Glutamatergic neuron (in vitro differentiated cells): ENCODE measurements at regions not wholly inside any gene's neighbourhood (a gene's known extent, or its start where the extent isn't known, plus 50 kb on each side); places are given as distances from the start of the nearest gene placed in this dataset.

Experiments used
- DNase-seq: peaks from one replicate; pipeline ENCODE4 v3.0.0; 2022
- H3K27ac Mint-ChIP-seq: one replicate; pipeline ENCODE4 v1.8.0; 2020; ENCODE audit warnings: mild to moderate bottlenecking, mixed read lengths, inconsistent platforms; ENCODE audit not compliant: unreplicated experiment
- H3K27me3 Mint-ChIP-seq: one replicate; pipeline ENCODE4 v1.8.0; 2020; ENCODE audit warnings: mild to moderate bottlenecking, moderate library complexity, mixed read lengths, inconsistent platforms; ENCODE audit not compliant: unreplicated experiment
- H3K36me3 Mint-ChIP-seq: one replicate; pipeline ENCODE4 v1.8.0; 2020; ENCODE audit warnings: mild to moderate bottlenecking, mixed read lengths, inconsistent platforms; ENCODE audit not compliant: unreplicated experiment
- H3K4me1 Mint-ChIP-seq: one replicate; pipeline ENCODE4 v1.8.0; 2020; ENCODE audit warnings: mild to moderate bottlenecking, low read depth, mixed read lengths, inconsistent platforms; ENCODE audit not compliant: unreplicated experiment
- H3K4me3 Mint-ChIP-seq: one replicate; pipeline ENCODE4 v1.8.0; 2020; ENCODE audit warnings: mild to moderate bottlenecking, mixed read lengths, inconsistent platforms; ENCODE audit not compliant: unreplicated experiment
- H3K9me3 Mint-ChIP-seq: one replicate; pipeline ENCODE4 v1.8.0; 2020; ENCODE audit warnings: mild to moderate bottlenecking, moderate library complexity, mixed read lengths, inconsistent platforms; ENCODE audit not compliant: unreplicated experiment
- TF ChIP-seq, protein P1 (sequence below): fragments of 200-600 bp; sonication (generic); IDR thresholded peaks from one replicate; pipeline ENCODE4 v1.5.0; 2021; ENCODE audit not compliant: partially characterized antibody, unreplicated experiment

DNA sequence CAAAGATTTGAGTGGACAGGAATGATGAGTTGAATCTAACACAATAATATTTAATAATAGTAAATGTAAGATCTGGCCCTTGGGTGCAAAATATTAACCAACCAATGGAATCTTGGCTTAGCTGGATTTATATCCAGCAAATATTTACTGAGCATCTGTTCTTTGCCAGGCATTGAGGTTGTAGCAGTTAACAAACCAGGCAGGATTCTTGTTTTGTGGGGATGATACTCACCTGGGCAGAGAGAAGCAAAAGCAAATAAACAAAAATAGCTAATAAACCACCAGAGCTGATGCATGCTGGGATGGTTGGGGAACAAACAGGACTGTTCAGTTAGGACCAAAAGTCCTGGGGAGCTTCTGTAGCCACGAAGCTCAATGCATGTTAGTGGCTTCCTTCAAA lies 84.1 kb upstream of the CDH13 start:
- TF ChIP-seq, protein P1, sequence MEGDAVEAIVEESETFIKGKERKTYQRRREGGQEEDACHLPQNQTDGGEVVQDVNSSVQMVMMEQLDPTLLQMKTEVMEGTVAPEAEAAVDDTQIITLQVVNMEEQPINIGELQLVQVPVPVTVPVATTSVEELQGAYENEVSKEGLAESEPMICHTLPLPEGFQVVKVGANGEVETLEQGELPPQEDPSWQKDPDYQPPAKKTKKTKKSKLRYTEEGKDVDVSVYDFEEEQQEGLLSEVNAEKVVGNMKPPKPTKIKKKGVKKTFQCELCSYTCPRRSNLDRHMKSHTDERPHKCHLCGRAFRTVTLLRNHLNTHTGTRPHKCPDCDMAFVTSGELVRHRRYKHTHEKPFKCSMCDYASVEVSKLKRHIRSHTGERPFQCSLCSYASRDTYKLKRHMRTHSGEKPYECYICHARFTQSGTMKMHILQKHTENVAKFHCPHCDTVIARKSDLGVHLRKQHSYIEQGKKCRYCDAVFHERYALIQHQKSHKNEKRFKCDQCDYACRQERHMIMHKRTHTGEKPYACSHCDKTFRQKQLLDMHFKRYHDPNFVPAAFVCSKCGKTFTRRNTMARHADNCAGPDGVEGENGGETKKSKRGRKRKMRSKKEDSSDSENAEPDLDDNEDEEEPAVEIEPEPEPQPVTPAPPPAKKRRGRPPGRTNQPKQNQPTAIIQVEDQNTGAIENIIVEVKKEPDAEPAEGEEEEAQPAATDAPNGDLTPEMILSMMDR = no peak
- Mint-ChIP-seq H3K9me3 (no peaks in the 10 kb centered on the region), H3K4me3 (no peak overlapping the region), H3K36me3 (no peaks in the 10 kb centered on the region), H3K27ac (no peak overlapping the region), H3K4me1 (no peaks in the 10 kb centered on the region), H3K27me3 (peaks cover 3% of the 10 kb centered on the region)
- no peak for DNase-seq

DNA sequence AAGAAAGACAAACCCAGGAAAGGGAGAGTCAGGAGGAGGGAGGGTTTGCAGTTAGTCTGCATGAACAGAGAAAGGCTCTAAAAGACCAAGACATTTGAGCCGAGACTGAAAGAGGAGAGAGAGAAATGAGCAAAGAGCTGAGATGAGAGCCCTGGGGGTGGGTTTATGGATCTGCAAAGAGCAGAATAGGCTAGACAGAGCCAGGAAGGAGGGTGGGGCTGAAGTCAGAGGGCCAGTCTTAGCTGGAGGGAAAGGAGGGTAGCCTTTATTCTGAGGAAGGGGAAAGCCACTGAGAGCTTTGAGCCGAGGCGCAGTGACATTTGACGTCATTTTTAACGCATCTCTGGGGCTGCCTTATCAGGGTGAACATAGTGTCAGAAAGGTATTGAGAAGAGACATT lies 85.7 kb upstream of the CDH13 start:
- Mint-ChIP-seq H3K27me3 (peaks cover 3% of the 10 kb centered on the region), H3K4me3 (no peak overlapping the region), H3K27ac (no peak overlapping the region), H3K36me3 (no peaks in the 10 kb centered on the region), H3K9me3 (no peaks in the 10 kb centered on the region), H3K4me1 (no peaks in the 10 kb centered on the region)
- TF ChIP-seq, protein P1 = no peak
- no peak for DNase-seq

DNA sequence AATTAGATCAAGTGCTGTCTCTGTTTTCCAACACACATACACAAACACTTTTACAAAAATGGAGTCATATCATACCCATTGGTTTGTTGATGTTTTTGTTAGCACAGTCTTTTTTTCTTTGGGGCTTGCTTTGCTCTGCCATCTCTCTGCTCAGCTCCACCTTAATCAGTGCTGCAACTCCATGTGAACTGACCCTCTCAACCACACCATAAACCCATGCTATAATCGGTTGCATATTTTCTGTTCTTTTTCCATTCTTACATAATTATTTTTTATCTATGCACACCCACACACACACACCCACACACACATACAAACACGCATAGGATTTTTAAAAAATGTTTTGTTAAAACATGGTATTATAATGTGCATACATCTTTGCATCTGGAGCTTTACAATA lies 91.0 kb upstream of the CDH13 start:
- TF ChIP-seq, protein P1 = no peak
- DNase-seq = no peak
- H3K27ac Mint-ChIP-seq = no peak overlapping the region
- H3K9me3 Mint-ChIP-seq = peaks cover 2% of the 10 kb centered on the region
- no peak overlapping the region for H3K4me3 Mint-ChIP-seq
- H3K27me3 Mint-ChIP-seq = no peaks in the 10 kb centered on the region
- no peaks in the 10 kb centered on the region for H3K4me1 Mint-ChIP-seq
- no peaks in the 10 kb centered on the region for H3K36me3 Mint-ChIP-seq

DNA sequence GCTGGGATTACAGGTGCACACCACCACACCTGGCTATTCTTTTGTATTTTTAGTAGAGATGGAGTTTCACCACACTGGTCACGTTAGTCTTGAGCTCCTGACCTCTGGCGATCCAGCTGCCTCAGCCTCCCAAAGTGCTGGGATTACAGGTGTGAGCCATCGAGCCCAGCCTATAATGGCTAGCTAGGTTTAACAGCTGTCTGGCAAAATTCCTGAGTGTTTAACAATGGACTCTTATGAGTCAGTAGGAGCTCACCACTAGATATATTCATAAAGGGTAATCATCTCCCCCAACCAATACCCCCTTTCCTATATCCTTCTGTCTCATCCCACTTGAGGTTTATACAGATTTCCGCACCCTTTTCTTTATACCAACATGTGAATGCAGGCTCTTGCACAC lies 91.5 kb upstream of the CDH13 start:
- DNase-seq = no peak
- TF ChIP-seq, protein P1 = no peak
- no peak overlapping the region for H3K4me3 Mint-ChIP-seq
- peaks cover 3% of the 10 kb centered on the region for H3K9me3 Mint-ChIP-seq
- no peaks in the 10 kb centered on the region for H3K27me3 Mint-ChIP-seq
- no peak overlapping the region for H3K27ac Mint-ChIP-seq
- no peaks in the 10 kb centered on the region for H3K36me3 Mint-ChIP-seq
- no peaks in the 10 kb centered on the region for H3K4me1 Mint-ChIP-seq

DNA sequence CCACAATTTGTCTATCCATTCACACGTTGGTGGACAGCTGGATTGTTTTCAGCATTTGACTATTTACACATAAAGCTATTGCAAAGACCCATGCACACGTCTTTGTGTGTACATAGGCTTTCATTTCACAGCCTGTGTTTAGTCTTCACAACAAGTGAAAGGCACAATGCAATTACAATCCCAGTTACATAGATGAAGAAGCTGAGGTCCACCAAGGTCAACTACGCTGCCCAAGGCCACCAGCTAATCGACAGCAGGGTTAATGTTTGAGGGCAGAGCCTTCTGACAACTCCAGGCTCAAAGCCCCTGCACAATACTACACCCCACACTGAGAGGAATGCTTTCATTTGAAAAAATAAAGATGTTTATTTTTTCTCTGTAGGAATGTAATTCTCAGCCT lies 93.6 kb upstream of the CDH13 start:
- TF ChIP-seq, protein P1 = no peak
- Mint-ChIP-seq H3K36me3 (no peaks in the 10 kb centered on the region), H3K27ac (no peak overlapping the region), H3K9me3 (peaks cover 3% of the 10 kb centered on the region), H3K4me1 (no peaks in the 10 kb centered on the region), H3K4me3 (no peak overlapping the region), H3K27me3 (no peaks in the 10 kb centered on the region)
- DNase-seq = no peak
